DOHH2 (cell line): ENCODE measurements at regions not wholly inside any gene's neighbourhood (a gene's known extent, or its start where the extent isn't known, plus 50 kb on each side); places are given as distances from the start of the nearest gene placed in this dataset.

Source experiments
- H3F3A ChIP-seq: fragments of 200-600 bp; sonication (generic), shearing (Covaris generic); 2 replicates; pipeline ENCODE4 v1.6.0; 2016; ENCODE audit warnings: antibody characterized with exemption, mild to moderate bottlenecking; ENCODE audit not compliant: control insufficient read depth, insufficient read depth
- H3K27ac ChIP-seq: fragments of 200-600 bp; sonication (generic); 2 replicates; pipeline ENCODE4 v1.5.1; 2014; ENCODE audit warnings: low read depth, mild to moderate bottlenecking, low read length, moderate library complexity
- H3K27me3 ChIP-seq: fragments of 200-600 bp; sonication (generic); 2 replicates; pipeline ENCODE4 v1.6.1; 2014; ENCODE audit warnings: mild to moderate bottlenecking, low read length, mixed read lengths; ENCODE audit not compliant: control insufficient read depth
- H3K36me3 ChIP-seq: fragments of 200-600 bp; sonication (generic); 2 replicates; pipeline ENCODE4 v1.6.1; 2014; ENCODE audit warnings: mild to moderate bottlenecking, low read length, moderate library complexity, mixed read lengths; ENCODE audit not compliant: control insufficient read depth
- H3K4me1 ChIP-seq: fragments of 200-600 bp; sonication (generic); 2 replicates; pipeline ENCODE4 v1.6.1; 2014; ENCODE audit warnings: mild to moderate bottlenecking, low read length, mixed read lengths; ENCODE audit not compliant: control insufficient read depth
- H3K4me2 ChIP-seq: fragments of 200-600 bp; sonication (generic); 2 replicates; pipeline ENCODE4 v1.6.0; 2014; ENCODE audit warnings: mild to moderate bottlenecking, low read length, moderate library complexity
- H3K4me3 ChIP-seq: fragments of 200-600 bp; sonication (generic); 2 replicates; pipeline ENCODE4 v1.5.1; 2014; ENCODE audit warnings: mild to moderate bottlenecking, low read length, mixed read lengths
- H3K79me2 ChIP-seq: fragments of 200-600 bp; sonication (generic); 2 replicates; pipeline ENCODE4 v1.6.1; 2014; ENCODE audit warnings: mild to moderate bottlenecking, low read length, mixed read lengths; ENCODE audit not compliant: control insufficient read depth
- H3K9me2 ChIP-seq: fragments of 200-600 bp; sonication (generic); replicated peaks from 2 replicates; pipeline ENCODE4 v1.6.1; 2014; ENCODE audit warnings: mild to moderate bottlenecking, low read length, mixed read lengths; ENCODE audit not compliant: control insufficient read depth
- H3K9me3 ChIP-seq: fragments of 200-600 bp; sonication (generic); 2 replicates; pipeline ENCODE4 v1.6.1; 2014; ENCODE audit warnings: antibody characterized with exemption, low read length, mixed read lengths; ENCODE audit not compliant: control insufficient read depth, insufficient read depth
- H4K20me1 ChIP-seq: fragments of 200-600 bp; sonication (generic); 2 replicates; pipeline ENCODE4 v1.6.0; 2014; ENCODE audit warnings: low read depth, mild to moderate bottlenecking, antibody characterized with exemption, low read length, moderate library complexity; ENCODE audit not compliant: control insufficient read depth, insufficient read depth
- EZH2phosphoT487 ChIP-seq: fragments of 200-600 bp; sonication (generic); IDR thresholded peaks from 2 replicates; pipeline ENCODE4 v1.6.1; 2017; ENCODE audit warnings: borderline replicate concordance, mild to moderate bottlenecking, antibody characterized with exemption, low read length, moderate library complexity, mixed read lengths
- TF ChIP-seq, protein P1 (sequence below): fragments of 200-600 bp; sonication (generic); IDR thresholded peaks from one replicate; pipeline ENCODE4 v1.5.1; 2014; ENCODE audit warnings: antibody characterized with exemption, mild to moderate bottlenecking, low read depth, low read length; ENCODE audit not compliant: poor library complexity, severe bottlenecking

DNA sequence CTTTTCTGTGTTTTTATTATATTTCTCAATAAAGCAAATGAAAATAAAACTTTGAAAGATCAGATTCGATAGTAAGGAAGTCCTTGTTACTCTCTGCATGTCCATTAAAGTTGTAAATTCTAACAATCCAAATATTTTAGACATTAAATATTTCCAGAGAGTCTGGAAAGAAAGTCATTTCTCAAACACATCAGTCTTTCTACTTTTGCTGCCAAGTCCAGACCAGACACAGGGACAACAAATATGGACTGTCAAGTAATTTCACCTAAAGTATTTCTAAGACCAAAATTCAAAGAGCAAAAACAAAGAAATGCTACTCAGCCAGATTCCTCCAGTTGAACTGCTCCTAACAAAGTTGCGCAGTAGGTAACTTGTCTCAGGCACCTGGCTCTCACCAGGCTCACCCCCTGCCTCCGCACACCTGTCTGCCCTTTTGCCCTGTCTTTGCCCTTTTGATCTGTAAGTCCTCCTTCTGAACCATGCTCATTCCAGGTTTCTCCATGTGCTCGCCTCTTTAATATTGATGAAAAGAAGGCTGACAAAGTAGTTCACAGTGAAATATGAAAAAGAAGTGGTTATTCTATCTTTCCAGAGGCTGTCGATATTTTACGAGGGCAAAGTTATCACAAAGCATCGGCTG is 300.5 kb downstream of the C7orf25 start:
- H3K27ac ChIP-seq = no peak overlapping the region
- TF ChIP-seq, protein P1, sequence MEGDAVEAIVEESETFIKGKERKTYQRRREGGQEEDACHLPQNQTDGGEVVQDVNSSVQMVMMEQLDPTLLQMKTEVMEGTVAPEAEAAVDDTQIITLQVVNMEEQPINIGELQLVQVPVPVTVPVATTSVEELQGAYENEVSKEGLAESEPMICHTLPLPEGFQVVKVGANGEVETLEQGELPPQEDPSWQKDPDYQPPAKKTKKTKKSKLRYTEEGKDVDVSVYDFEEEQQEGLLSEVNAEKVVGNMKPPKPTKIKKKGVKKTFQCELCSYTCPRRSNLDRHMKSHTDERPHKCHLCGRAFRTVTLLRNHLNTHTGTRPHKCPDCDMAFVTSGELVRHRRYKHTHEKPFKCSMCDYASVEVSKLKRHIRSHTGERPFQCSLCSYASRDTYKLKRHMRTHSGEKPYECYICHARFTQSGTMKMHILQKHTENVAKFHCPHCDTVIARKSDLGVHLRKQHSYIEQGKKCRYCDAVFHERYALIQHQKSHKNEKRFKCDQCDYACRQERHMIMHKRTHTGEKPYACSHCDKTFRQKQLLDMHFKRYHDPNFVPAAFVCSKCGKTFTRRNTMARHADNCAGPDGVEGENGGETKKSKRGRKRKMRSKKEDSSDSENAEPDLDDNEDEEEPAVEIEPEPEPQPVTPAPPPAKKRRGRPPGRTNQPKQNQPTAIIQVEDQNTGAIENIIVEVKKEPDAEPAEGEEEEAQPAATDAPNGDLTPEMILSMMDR = no peak
- no peak for TF ChIP-seq EZH2phosphoT487
- no peak overlapping the region for H3K4me2 ChIP-seq
- H3K9me3 ChIP-seq = no peaks in the 10 kb centered on the region
- no peaks in the 10 kb centered on the region for H4K20me1 ChIP-seq
- H3K4me1 ChIP-seq = no peaks in the 10 kb centered on the region
- H3F3A ChIP-seq = no peaks in the 10 kb centered on the region
- H3K4me3 ChIP-seq = no peak overlapping the region
- no peaks in the 10 kb centered on the region for H3K79me2 ChIP-seq
- H3K9me2 ChIP-seq = no peaks in the 10 kb centered on the region
- H3K27me3 ChIP-seq = no peaks in the 10 kb centered on the region
- no peaks in the 10 kb centered on the region for H3K36me3 ChIP-seq

DNA sequence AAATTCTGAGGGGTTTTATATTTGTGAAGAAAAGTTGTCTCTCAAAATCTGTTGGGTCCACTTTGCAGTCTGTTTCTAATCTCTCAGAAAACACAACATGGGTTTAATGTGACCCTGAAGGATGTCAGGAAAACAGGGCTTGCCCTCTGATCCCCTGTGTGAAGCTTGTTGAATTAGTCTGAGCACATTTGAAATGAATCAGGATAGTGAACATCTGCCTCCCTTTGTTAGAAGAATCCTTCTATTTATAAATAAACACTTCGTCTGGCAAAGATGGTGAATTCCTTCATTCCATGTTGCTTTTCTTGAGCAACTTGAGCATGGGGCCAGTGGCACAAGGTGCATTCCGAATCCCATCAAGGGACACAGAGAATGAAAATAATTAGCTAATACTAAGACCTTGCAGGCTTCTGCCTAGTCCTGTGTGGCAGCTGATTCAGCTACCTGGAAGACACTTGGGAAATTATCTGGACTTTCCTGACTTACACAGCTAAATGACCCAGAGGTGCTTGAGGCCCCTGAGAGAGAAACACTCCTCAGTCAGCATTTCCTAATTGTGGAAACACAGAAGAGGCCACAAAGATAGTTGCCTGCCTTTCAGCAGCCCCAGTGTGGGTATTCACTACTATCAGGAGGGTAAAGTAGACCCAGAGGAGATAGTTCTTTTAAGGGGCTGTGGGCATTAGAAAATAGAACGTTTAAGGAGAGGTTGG is 305.5 kb downstream of the C7orf25 start:
- no peaks in the 10 kb centered on the region for H3K36me3 ChIP-seq
- no peaks in the 10 kb centered on the region for H3K9me2 ChIP-seq
- H3K79me2 ChIP-seq = no peaks in the 10 kb centered on the region
- no peaks in the 10 kb centered on the region for H3K9me3 ChIP-seq
- no peaks in the 10 kb centered on the region for H3K4me1 ChIP-seq
- H3K27ac ChIP-seq = no peak overlapping the region
- no peaks in the 10 kb centered on the region for H3K27me3 ChIP-seq
- no peak overlapping the region for H3K4me2 ChIP-seq
- no peaks in the 10 kb centered on the region for H4K20me1 ChIP-seq
- TF ChIP-seq, protein P1 = no peak
- no peak for TF ChIP-seq EZH2phosphoT487
- no peaks in the 10 kb centered on the region for H3F3A ChIP-seq
- H3K4me3 ChIP-seq = no peak overlapping the region

- no peak overlapping the region for H3K4me3 ChIP-seq
- H3F3A ChIP-seq = no peaks in the 10 kb centered on the region
- no peaks in the 10 kb centered on the region for H3K9me2 ChIP-seq
- H3K27me3 ChIP-seq = no peaks in the 10 kb centered on the region
- TF ChIP-seq, protein P1 = no peak
- TF ChIP-seq EZH2phosphoT487 = no peak
- H3K4me2 ChIP-seq = no peak overlapping the region
- no peaks in the 10 kb centered on the region for H3K79me2 ChIP-seq
- H3K4me1 ChIP-seq = no peaks in the 10 kb centered on the region
- no peaks in the 10 kb centered on the region for H3K36me3 ChIP-seq
- H3K27ac ChIP-seq = no peak overlapping the region
- no peaks in the 10 kb centered on the region for H4K20me1 ChIP-seq
- H3K9me3 ChIP-seq = no peaks in the 10 kb centered on the region
Measured at GRCh38 chr7:42605406-42606192, 306.3 kb downstream of the C7orf25 start.
